Esophagus squamous epithelium (tissue), 4 donors: ENCODE measurements at regions not wholly inside any gene's neighbourhood (a gene's known extent, or its start where the extent isn't known, plus 50 kb on each side); places are given as distances from the start of the nearest gene placed in this dataset.

ENCODE experiments used
- POLR2A ChIP-seq, 4 donors: fragments of 450-650 bp; IDR thresholded peaks; one replicate each; pipeline ENCODE4 v1.6.1; 2017; ENCODE audit warnings: antibody characterized with exemption in 4 of 4, mild to moderate bottlenecking in 4 of 4, moderate library complexity in 3 of 4
- TF ChIP-seq, protein P1 (sequence below), 6 experiments: fragments of 450-650 bp in 4 of 6; fragments of 200-600 bp in 2 of 6; sonication (generic) in 2 of 6; IDR thresholded peaks; one replicate each; pipeline ENCODE4 v1.5.1; 2016 to 2019; ENCODE audit warnings: antibody characterized with exemption in 6 of 6, mild to moderate bottlenecking in 4 of 6, moderate library complexity in 4 of 6

DNA sequence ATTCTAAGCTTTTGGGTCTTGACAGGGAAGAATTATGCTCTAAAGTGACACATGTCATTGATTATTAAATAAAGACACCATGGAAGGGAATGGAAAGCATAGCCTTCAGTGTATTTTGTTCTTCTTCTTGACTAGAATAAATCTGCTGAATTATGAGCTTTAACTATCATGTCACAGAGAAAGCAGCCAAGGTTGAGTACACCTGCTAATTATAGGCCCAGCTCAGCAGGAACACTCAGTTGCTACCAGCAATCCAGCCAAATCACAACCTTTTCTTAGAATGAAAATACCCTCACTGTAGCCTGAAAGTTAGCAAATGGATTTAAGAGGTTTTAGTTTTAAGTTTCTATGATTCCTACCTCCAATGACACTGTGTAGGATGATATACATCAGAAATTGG is 225.3 kb upstream of the RHOBTB1 start:
- no peak for TF ChIP-seq POLR2A (IDR thresholded peaks at IDR 0.05)
- TF ChIP-seq, protein P1, sequence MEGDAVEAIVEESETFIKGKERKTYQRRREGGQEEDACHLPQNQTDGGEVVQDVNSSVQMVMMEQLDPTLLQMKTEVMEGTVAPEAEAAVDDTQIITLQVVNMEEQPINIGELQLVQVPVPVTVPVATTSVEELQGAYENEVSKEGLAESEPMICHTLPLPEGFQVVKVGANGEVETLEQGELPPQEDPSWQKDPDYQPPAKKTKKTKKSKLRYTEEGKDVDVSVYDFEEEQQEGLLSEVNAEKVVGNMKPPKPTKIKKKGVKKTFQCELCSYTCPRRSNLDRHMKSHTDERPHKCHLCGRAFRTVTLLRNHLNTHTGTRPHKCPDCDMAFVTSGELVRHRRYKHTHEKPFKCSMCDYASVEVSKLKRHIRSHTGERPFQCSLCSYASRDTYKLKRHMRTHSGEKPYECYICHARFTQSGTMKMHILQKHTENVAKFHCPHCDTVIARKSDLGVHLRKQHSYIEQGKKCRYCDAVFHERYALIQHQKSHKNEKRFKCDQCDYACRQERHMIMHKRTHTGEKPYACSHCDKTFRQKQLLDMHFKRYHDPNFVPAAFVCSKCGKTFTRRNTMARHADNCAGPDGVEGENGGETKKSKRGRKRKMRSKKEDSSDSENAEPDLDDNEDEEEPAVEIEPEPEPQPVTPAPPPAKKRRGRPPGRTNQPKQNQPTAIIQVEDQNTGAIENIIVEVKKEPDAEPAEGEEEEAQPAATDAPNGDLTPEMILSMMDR (IDR thresholded peaks at IDR 0.05), result no peak
